Ishikawa (cell line): ENCODE measurements at regions not wholly inside any gene's neighbourhood (a gene's known extent, or its start where the extent isn't known, plus 50 kb on each side); places are given as distances from the start of the nearest gene placed in this dataset.

ENCODE experiments used
- CEBPB ChIP-seq: IDR thresholded peaks from 2 replicates; pipeline ENCODE4 v1.6.1; 2012
- CREB1 ChIP-seq: IDR thresholded peaks from 2 replicates; pipeline ENCODE4 v1.6.1; 2012; ENCODE audit warnings: low read depth
- EGR1 ChIP-seq: IDR thresholded peaks from 2 replicates; pipeline ENCODE4 v1.6.1; 2012
- EP300 ChIP-seq: IDR thresholded peaks from 2 replicates; pipeline ENCODE4 v1.6.1; 2012; ENCODE audit warnings: borderline replicate concordance
- FOXM1 ChIP-seq: IDR thresholded peaks from 2 replicates; pipeline ENCODE4 v1.6.1; 2012; ENCODE audit warnings: low read depth, borderline replicate concordance
- MAX ChIP-seq: IDR thresholded peaks from 2 replicates; pipeline ENCODE4 v1.6.1; 2012
- NFIC ChIP-seq: IDR thresholded peaks from 2 replicates; pipeline ENCODE4 v1.6.1; 2012
- RAD21 ChIP-seq: IDR thresholded peaks from 2 replicates; pipeline ENCODE4 v1.6.1; 2012; ENCODE audit warnings: low read depth
- REST ChIP-seq: IDR thresholded peaks from 2 replicates; pipeline ENCODE4 v1.6.1; 2012; ENCODE audit warnings: low read depth, mild to moderate bottlenecking
- TAF1 ChIP-seq: IDR thresholded peaks from 2 replicates; pipeline ENCODE4 v1.6.1; 2012; ENCODE audit warnings: low read depth, mild to moderate bottlenecking
- TCF12 ChIP-seq: IDR thresholded peaks from 2 replicates; pipeline ENCODE4 v1.6.1; 2012; ENCODE audit warnings: low read depth
- TEAD4 ChIP-seq: IDR thresholded peaks from 2 replicates; pipeline ENCODE4 v1.6.1; 2012
- USF1 ChIP-seq: IDR thresholded peaks from 2 replicates; pipeline ENCODE4 v1.6.1; 2012
- YY1 ChIP-seq: IDR thresholded peaks from 2 replicates; pipeline ENCODE4 v1.6.1; 2012; ENCODE audit warnings: low read depth
- ZBTB7A ChIP-seq: IDR thresholded peaks from 2 replicates; pipeline ENCODE4 v1.6.1; 2012; ENCODE audit warnings: low read depth

GRCh38 chr22:25327018-25327755 is 107.7 kb downstream of the CRYBB2 start:
- TF ChIP-seq TAF1: no peak
- no peak for TF ChIP-seq REST
- TF ChIP-seq RAD21: no peak
- no peak for TF ChIP-seq TEAD4
- no peak for TF ChIP-seq EGR1
- TF ChIP-seq EP300: no peak
- TF ChIP-seq TCF12: no peak
- TF ChIP-seq CEBPB: no peak
- no peak for TF ChIP-seq NFIC
- TF ChIP-seq ZBTB7A: no peak
- no peak for TF ChIP-seq MAX
- no peak for TF ChIP-seq USF1
- no peak for TF ChIP-seq YY1
- TF ChIP-seq FOXM1: no peak
- TF ChIP-seq CREB1: no peak

- no peak for TF ChIP-seq EP300
- TF ChIP-seq RAD21: no peak
- no peak for TF ChIP-seq USF1
- TF ChIP-seq MAX: no peak
- no peak for TF ChIP-seq CEBPB
- TF ChIP-seq CREB1: no peak
- TF ChIP-seq TCF12: no peak
- TF ChIP-seq EGR1: no peak
- no peak for TF ChIP-seq TEAD4
- no peak for TF ChIP-seq NFIC
- TF ChIP-seq YY1: no peak
- TF ChIP-seq FOXM1: no peak
- TF ChIP-seq ZBTB7A: no peak
Observed at GRCh38 chr22:25331050-25331449, 111.6 kb downstream of the CRYBB2 start.

GRCh38 chr22:25332386-25332785 is 112.9 kb downstream of the CRYBB2 start:
- TF ChIP-seq REST: no peak
- TF ChIP-seq TCF12: no peak
- TF ChIP-seq TAF1: no peak
- no peak for TF ChIP-seq EP300
- TF ChIP-seq NFIC: no peak

GRCh38 chr22:25334162-25334490 is 114.7 kb downstream of the CRYBB2 start:
- no peak for TF ChIP-seq EP300
- TF ChIP-seq YY1: 0 out of 2 replicates have a peak, but pooled peaks have one; percentile 15
- no peak for TF ChIP-seq TCF12
- no peak for TF ChIP-seq NFIC
- TF ChIP-seq USF1: no peak
- no peak for TF ChIP-seq CREB1
- no peak for TF ChIP-seq FOXM1
- TF ChIP-seq TEAD4: peak; percentile 39; the same call in 1 of the 2 replicates
- peak; percentile 87 for TF ChIP-seq RAD21
- TF ChIP-seq MAX: no peak
- TF ChIP-seq CEBPB: peak; percentile 51
- TF ChIP-seq REST: no peak
- TF ChIP-seq TAF1: no peak
- TF ChIP-seq ZBTB7A: no peak
- no peak for TF ChIP-seq EGR1
